Activated CD8-positive, alpha-beta T cell treated with anti-CD3 and anti-CD28 coated beads, Interleukin-2, amount 10 ng/mL, durations not matched to agents 7 days and 5 days (primary cell): ENCODE measurements at regions not wholly inside any gene's neighbourhood (a gene's known extent, or its start where the extent isn't known, plus 50 kb on each side); places are given as distances from the start of the nearest gene placed in this dataset.

ENCODE experiments used
- ATAC-seq: fragments of 150-1000 bp; cut with Tn5 transposase; one replicate; pipeline ENCODE4 v1.10.0; 2021; ENCODE audit warnings: moderate library complexity
- CTCF ChIA-PET: fragments of 350-600 bp; sonication (Branson Sonifier 250); formaldehyde crosslinking; loops from one replicate; lab custom pipeline; 2021; ENCODE audit warnings: antibody characterized with exemption; lab: Charles Lee
- POLR2A ChIA-PET: fragments of 350-600 bp; sonication (Branson Sonifier 250); formaldehyde crosslinking; loops from one replicate; lab custom pipeline; 2021; ENCODE audit warnings: antibody characterized with exemption; lab: Charles Lee
- DNase-seq: peaks from one replicate; pipeline ENCODE4 v3.0.0-alpha.2; 2020
- H3K27ac Mint-ChIP-seq: one replicate; pipeline ENCODE4 v1.8.0; 2021; ENCODE audit warnings: mild to moderate bottlenecking, mixed read lengths
- H3K27me3 Mint-ChIP-seq: one replicate; pipeline ENCODE4 v1.8.0; 2021; ENCODE audit warnings: low read depth, mixed read lengths
- H3K36me3 Mint-ChIP-seq: one replicate; pipeline ENCODE4 v1.8.0; 2021; ENCODE audit warnings: low read depth, mixed read lengths
- H3K4me1 Mint-ChIP-seq: one replicate; pipeline ENCODE4 v1.8.0; 2021; ENCODE audit warnings: low read depth, mixed read lengths
- H3K4me3 Mint-ChIP-seq: one replicate; pipeline ENCODE4 v1.8.0; 2021; ENCODE audit warnings: mild to moderate bottlenecking, mixed read lengths
- H3K9me3 Mint-ChIP-seq: one replicate; pipeline ENCODE4 v1.8.0; 2022; ENCODE audit warnings: mixed read lengths; ENCODE audit not compliant: insufficient read depth

DNA sequence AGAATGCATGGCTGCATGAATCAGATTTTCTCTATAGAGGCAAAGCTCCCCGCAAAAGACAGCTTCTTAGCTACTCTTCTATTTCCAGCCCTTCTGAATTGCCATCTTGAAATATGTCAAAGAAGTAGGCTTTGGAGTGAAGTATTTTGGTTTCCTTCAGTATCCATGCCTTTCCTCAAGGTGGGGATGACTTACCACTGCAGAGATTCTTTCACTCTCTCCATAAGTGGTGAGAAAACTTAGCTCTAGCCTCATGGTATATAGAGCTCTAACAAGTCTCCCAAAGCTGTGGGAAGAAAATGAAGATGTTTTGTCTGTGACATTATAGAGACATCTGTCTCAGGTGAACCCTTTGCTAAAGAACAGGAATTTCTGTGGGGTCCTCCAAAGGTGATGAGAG lies 89.6 kb upstream of the ITGB1 start:
- no peak for ATAC-seq
- no peak for DNase-seq
- Mint-ChIP-seq H3K4me1 (peaks cover 2% of the 10 kb centered on the region), H3K36me3 (no peaks in the 10 kb centered on the region), H3K27me3 (no peaks in the 10 kb centered on the region), H3K9me3 (no peaks in the 10 kb centered on the region), H3K27ac (no peak overlapping the region), H3K4me3 (no peak overlapping the region)
- CTCF ChIA-PET, result interaction anchor here (0.9 to 1.1 kb wide), 2 partner anchors 39 to 106 kb away, joined by 3 read pairs; no protein-coding TSS in a partner anchor
- POLR2A ChIA-PET, result no interaction called here

DNA sequence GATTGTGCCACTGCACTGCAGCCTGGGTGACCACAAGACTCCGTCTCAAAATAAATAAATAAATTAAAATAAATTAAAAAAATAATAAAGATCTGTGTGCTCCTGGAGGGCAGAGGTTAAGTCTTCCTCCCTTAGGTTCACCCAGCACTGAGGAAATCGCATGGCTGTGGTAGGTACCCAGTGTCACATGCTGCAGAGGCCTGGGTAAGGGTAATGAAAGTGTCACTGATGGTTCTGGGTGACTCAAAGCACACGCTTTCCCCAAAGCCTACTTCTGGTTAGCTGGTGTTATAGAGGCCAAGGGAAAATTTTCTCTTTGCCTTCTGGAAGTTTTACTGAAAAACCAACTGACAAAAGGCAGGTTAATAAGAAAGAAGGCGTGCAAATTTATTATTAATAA lies 88.8 kb upstream of the ITGB1 start:
- DNase-seq, result no peak
- CTCF ChIA-PET, result no interaction called here
- H3K27ac Mint-ChIP-seq, result no peak overlapping the region
- H3K4me3 Mint-ChIP-seq, result no peak overlapping the region
- H3K4me1 Mint-ChIP-seq, result peaks cover 2% of the 10 kb centered on the region
- ATAC-seq, result no peak
- no peaks in the 10 kb centered on the region for H3K9me3 Mint-ChIP-seq
- no peaks in the 10 kb centered on the region for H3K27me3 Mint-ChIP-seq
- no peaks in the 10 kb centered on the region for H3K36me3 Mint-ChIP-seq
- POLR2A ChIA-PET, result no interaction called here

DNA sequence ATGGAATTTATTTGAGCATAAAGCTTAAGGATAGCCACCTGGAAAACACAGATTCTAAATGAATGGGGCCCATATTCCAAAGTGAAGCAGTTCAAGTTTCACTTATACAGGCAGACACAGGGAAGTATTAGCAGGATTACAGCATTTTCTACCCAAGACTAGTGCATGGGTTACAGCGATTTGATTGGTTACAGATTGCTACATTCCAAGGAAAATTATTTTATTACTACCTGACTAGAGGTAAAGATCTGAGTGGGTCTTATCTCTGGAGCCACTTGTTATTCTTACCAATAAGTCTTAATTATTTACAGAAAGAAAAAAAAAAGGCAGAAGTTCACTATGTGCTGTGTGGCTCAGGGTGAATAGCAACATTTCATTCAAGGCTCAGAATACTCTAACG lies 87.4 kb upstream of the ITGB1 start:
- Mint-ChIP-seq H3K27ac (no peak overlapping the region), H3K4me3 (no peak overlapping the region), H3K4me1 (peaks cover 2% of the 10 kb centered on the region), H3K9me3 (no peaks in the 10 kb centered on the region), H3K27me3 (peaks cover 2% of the 10 kb centered on the region), H3K36me3 (no peaks in the 10 kb centered on the region)
- no peak for DNase-seq
- POLR2A ChIA-PET, result no interaction called here
- CTCF ChIA-PET, result no interaction called here
- ATAC-seq, result no peak

- ChIA-PET CTCF (no interaction called here), POLR2A (no interaction called here)
- Mint-ChIP-seq H3K4me3 (no peak overlapping the region), H3K9me3 (no peaks in the 10 kb centered on the region), H3K36me3 (no peaks in the 10 kb centered on the region), H3K27ac (no peak overlapping the region), H3K27me3 (peaks cover 2% of the 10 kb centered on the region), H3K4me1 (no peaks in the 10 kb centered on the region)
- DNase-seq (no peak), ATAC-seq (no peak)
Measured at GRCh38 chr10:33042565-33042964, 84.5 kb upstream of the ITGB1 start.

DNA sequence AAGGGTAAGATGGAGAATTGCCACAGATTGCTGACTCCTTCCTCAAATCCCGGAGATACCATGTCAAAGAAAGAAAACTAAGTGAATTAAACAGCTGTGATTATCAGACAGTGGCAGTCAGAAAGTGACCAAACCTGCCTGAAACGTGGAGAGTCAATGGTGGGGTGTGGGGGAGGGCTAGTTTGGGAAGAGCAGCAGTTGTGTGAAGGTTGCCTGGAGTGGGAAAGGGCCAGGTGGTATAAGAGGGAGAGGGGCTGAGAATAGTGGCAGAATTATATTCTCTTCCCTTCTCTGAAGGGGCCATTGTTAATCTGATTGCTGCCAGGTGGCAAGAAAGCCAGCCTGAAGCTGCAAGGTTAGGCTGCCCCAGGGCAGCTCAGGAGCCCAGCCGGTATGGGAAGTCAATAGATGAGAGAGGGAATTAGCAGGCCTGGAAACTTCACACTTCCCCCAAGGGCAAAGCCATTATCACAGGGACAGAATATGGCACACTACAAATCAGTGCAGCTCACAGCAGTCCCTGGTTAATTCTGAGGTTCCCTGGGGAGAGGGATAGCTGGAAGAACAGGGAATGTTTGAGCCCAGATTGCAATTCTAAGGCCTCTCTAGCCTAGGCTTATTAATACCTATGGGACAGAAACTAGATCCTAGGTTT lies 83.9 kb upstream of the ITGB1 start:
- ATAC-seq (no peak), DNase-seq (no peak)
- no peak overlapping the region for H3K4me3 Mint-ChIP-seq
- H3K27me3 Mint-ChIP-seq, result peaks cover 2% of the 10 kb centered on the region
- no peaks in the 10 kb centered on the region for H3K4me1 Mint-ChIP-seq
- no peaks in the 10 kb centered on the region for H3K36me3 Mint-ChIP-seq
- CTCF ChIA-PET, result no interaction called here
- no peak overlapping the region for H3K27ac Mint-ChIP-seq
- no peaks in the 10 kb centered on the region for H3K9me3 Mint-ChIP-seq
- POLR2A ChIA-PET, result no interaction called here

- ChIA-PET CTCF (interaction anchor here (0.9 kb wide), 1 partner anchor 32 kb away, joined by 3 read pairs; no protein-coding TSS in a partner anchor), POLR2A (no interaction called here)
- peaks cover 2% of the 10 kb centered on the region for H3K27me3 Mint-ChIP-seq
- H3K27ac Mint-ChIP-seq, result no peak overlapping the region
- H3K9me3 Mint-ChIP-seq, result no peaks in the 10 kb centered on the region
- H3K4me3 Mint-ChIP-seq, result no peak overlapping the region
- H3K36me3 Mint-ChIP-seq, result no peaks in the 10 kb centered on the region
- H3K4me1 Mint-ChIP-seq, result no peaks in the 10 kb centered on the region
- no peak for DNase-seq
- no peak for ATAC-seq
Measured at GRCh38 chr10:33040436-33040835, 82.4 kb upstream of the ITGB1 start.

- Mint-ChIP-seq H3K27me3 (peaks cover 2% of the 10 kb centered on the region), H3K36me3 (no peaks in the 10 kb centered on the region), H3K27ac (no peak overlapping the region), H3K4me3 (no peak overlapping the region), H3K4me1 (no peaks in the 10 kb centered on the region), H3K9me3 (no peaks in the 10 kb centered on the region)
- DNase-seq, result no peak
- ChIA-PET POLR2A (no interaction called here), CTCF (interaction anchor here (0.6 to 1.0 kb wide), 2 partner anchors 14 to 248 kb away, joined by 3 read pairs; no protein-coding TSS in a partner anchor)
- ATAC-seq, result no peak
Measured at GRCh38 chr10:33039181-33039580, 81.2 kb upstream of the ITGB1 start.

DNA sequence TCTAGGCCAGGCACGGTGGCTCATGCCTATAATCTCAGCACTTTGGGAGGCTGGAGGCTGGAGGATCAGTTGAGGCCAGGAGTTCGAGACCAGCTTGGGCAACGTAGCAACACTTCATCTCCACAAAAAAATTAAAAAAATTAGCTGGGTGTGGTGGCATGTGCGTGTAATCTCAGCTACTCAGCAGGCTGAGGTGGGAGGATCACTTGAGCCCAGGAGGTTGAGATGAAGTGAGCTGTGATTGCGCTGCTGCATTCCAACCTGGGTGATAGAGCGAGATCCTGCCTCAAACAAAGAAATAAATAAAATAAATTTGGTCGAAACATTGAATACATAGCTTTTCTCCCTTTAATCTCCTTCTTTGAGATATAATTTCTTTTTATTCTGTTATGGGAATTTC lies 80.6 kb upstream of the ITGB1 start:
- ATAC-seq (no peak), DNase-seq (no peak)
- Mint-ChIP-seq H3K27me3 (peaks cover 2% of the 10 kb centered on the region), H3K4me3 (no peak overlapping the region), H3K27ac (no peak overlapping the region), H3K9me3 (no peaks in the 10 kb centered on the region), H3K36me3 (no peaks in the 10 kb centered on the region), H3K4me1 (no peaks in the 10 kb centered on the region)
- POLR2A ChIA-PET, result no interaction called here
- CTCF ChIA-PET, result interaction anchor here (1.0 kb wide), 1 partner anchor 13 kb away, joined by 3 read pairs; no protein-coding TSS in a partner anchor

GRCh38 chr10:33037726-33038125 lies 79.7 kb upstream of the ITGB1 start:
- DNase-seq (no peak), ATAC-seq (no peak)
- Mint-ChIP-seq H3K9me3 (no peaks in the 10 kb centered on the region), H3K27me3 (peaks cover 2% of the 10 kb centered on the region), H3K4me1 (no peaks in the 10 kb centered on the region), H3K4me3 (no peak overlapping the region), H3K27ac (no peak overlapping the region), H3K36me3 (no peaks in the 10 kb centered on the region)
- CTCF ChIA-PET, result no interaction called here
- POLR2A ChIA-PET, result no interaction called here

GRCh38 chr10:33036670-33037069 lies 78.6 kb upstream of the ITGB1 start:
- H3K36me3 Mint-ChIP-seq, result no peaks in the 10 kb centered on the region
- POLR2A ChIA-PET, result no interaction called here
- H3K27ac Mint-ChIP-seq, result no peak overlapping the region
- DNase-seq, result no peak
- H3K4me3 Mint-ChIP-seq, result no peak overlapping the region
- ATAC-seq, result no peak
- peaks cover 4% of the 10 kb centered on the region for H3K27me3 Mint-ChIP-seq
- no peaks in the 10 kb centered on the region for H3K9me3 Mint-ChIP-seq
- H3K4me1 Mint-ChIP-seq, result no peaks in the 10 kb centered on the region
- CTCF ChIA-PET, result no interaction called here

DNA sequence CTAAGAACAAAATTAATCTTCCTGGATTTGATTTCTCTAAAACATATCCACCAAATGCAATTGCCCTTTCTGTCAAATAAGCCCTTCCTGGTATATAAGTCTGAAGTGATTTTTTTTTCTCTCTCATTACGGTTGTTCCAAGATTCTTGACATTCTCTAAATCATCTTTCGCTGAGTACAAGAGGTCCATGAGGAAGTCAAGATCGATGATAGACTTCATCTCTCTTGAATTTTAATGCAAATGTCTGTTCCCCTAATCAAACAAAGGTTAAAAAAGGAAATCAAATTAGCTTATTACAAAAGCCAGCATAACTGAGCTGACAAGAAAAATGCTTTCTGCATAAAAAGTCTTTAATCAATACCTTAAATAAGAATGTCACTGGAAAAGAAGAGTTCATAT lies 77.4 kb upstream of the ITGB1 start:
- CTCF ChIA-PET, result interaction anchor here (1.3 kb wide), 1 partner anchor 27 kb away, joined by 4 read pairs; no protein-coding TSS in a partner anchor
- H3K4me3 Mint-ChIP-seq, result no peak overlapping the region

GRCh38 chr10:33034931-33035330 lies 76.9 kb upstream of the ITGB1 start:
- ATAC-seq (no peak), DNase-seq (no peak)
- H3K9me3 Mint-ChIP-seq, result no peaks in the 10 kb centered on the region
- no peaks in the 10 kb centered on the region for H3K4me1 Mint-ChIP-seq
- H3K36me3 Mint-ChIP-seq, result no peaks in the 10 kb centered on the region
- no peak overlapping the region for H3K4me3 Mint-ChIP-seq
- POLR2A ChIA-PET, result no interaction called here
- CTCF ChIA-PET, result interaction anchor here (1.3 kb wide), 1 partner anchor 26 kb away, joined by 4 read pairs; no protein-coding TSS in a partner anchor
- peaks cover 2% of the 10 kb centered on the region for H3K27me3 Mint-ChIP-seq
- H3K27ac Mint-ChIP-seq, result no peak overlapping the region

More for the DNA sequence above, 77.4 kb upstream of the ITGB1 start:
- Mint-ChIP-seq H3K4me1 (no peaks in the 10 kb centered on the region), H3K27me3 (peaks cover 2% of the 10 kb centered on the region), H3K27ac (no peak overlapping the region), H3K9me3 (no peaks in the 10 kb centered on the region), H3K36me3 (no peaks in the 10 kb centered on the region)
- POLR2A ChIA-PET, result no interaction called here
- ATAC-seq (no peak), DNase-seq (no peak)
